T-cell (primary cell): ENCODE measurements at regions not wholly inside any gene's neighbourhood (a gene's known extent, or its start where the extent isn't known, plus 50 kb on each side); places are given as distances from the start of the nearest gene placed in this dataset.
"Not testable (repeated sequence)": the region's sequence is repeated elsewhere in the genome, so short reads cannot be mapped to it uniquely, and the experiment has no call there.

Experiments
- ATAC-seq, 4 experiments: fragments of 200-7000 bp in 3 of 4; fragments of 150-1000 bp in 1 of 4; cut with Tn5 transposase; replicated peaks in 1 of 4; 1 replicate in 3 of 4; 2 replicates in 1 of 4; pipeline ENCODE4 v1.10.0; 2021; ENCODE audit warnings: moderate library complexity in 3 of 4, mild to moderate bottlenecking in 2 of 4, moderate number of reproducible peaks in 1 of 4
- CTCF ChIA-PET, 2 donors: fragments of 300-600 bp; sonication (Branson Sonifier 250); formaldehyde crosslinking; loops; one replicate each; lab custom pipeline; 2022; ENCODE audit warnings: antibody characterized with exemption in 2 of 2; lab: Charles Lee
- POLR2A ChIA-PET, 2 donors: fragments of 300-600 bp; sonication (Branson Sonifier 250); formaldehyde crosslinking; loops; one replicate each; lab custom pipeline; 2022; ENCODE audit warnings: antibody characterized with exemption in 2 of 2; lab: Charles Lee
- DNase-seq, 35 experiments: peaks; one replicate each; pipeline versions ENCODE4 v3.0.0 to v3.0.0-alpha.2; 2013 to 2023
- H3K27ac ChIP-seq: one replicate; pipeline ENCODE4 v1.5.1; 2013; ENCODE audit warnings: low read length
- H3K27me3 ChIP-seq, 2 experiments: replicated peaks in 1 of 2; 1 replicate in 1 of 2; 2 replicates in 1 of 2; pipeline versions ENCODE4 v1.6.1 to v1.7.0; 2013; ENCODE audit warnings: low read length in 1 of 2, mixed read lengths in 1 of 2; ENCODE audit not compliant: control insufficient read depth in 2 of 2, insufficient read depth in 2 of 2; ENCODE audit errors: extremely low read depth in 1 of 2
- H3K36me3 ChIP-seq, 2 donors: 1 replicate in 1 of 2; 2 replicates in 1 of 2; pipeline versions ENCODE4 v1.6.1 to v1.7.0; 2013; ENCODE audit warnings: low read length in 1 of 2; ENCODE audit not compliant: control insufficient read depth in 2 of 2, insufficient read depth in 1 of 2; ENCODE audit errors: extremely low read depth in 1 of 2
- H3K4me1 ChIP-seq, 2 experiments: 1 replicate in 1 of 2; 2 replicates in 1 of 2; pipeline versions ENCODE4 v1.6.1 to v1.7.0; 2013; ENCODE audit warnings: low read length in 2 of 2, mixed read lengths in 1 of 2; ENCODE audit not compliant: insufficient read depth in 2 of 2, control insufficient read depth in 1 of 2; ENCODE audit errors: extremely low read depth in 1 of 2
- H3K4me3 ChIP-seq, 2 donors: 1 replicate in 1 of 2; 2 replicates in 1 of 2; pipeline versions ENCODE4 v1.5.1 to v1.7.0; 2013; ENCODE audit warnings: mild to moderate bottlenecking in 2 of 2, low read length in 1 of 2, moderate library complexity in 1 of 2; ENCODE audit not compliant: control insufficient read depth in 1 of 2; ENCODE audit errors: extremely low read depth in 1 of 2
- H3K9me3 ChIP-seq: 2 replicates; pipeline ENCODE4 v1.7.0; 2013
- H3K27ac Mint-ChIP-seq, 2 donors: one replicate each; pipeline ENCODE4 v1.8.0; 2020 to 2021; ENCODE audit warnings: mild to moderate bottlenecking in 2 of 2, mixed read lengths in 2 of 2
- H3K27me3 Mint-ChIP-seq, 2 donors: one replicate each; pipeline ENCODE4 v1.8.0; 2021 to 2022; ENCODE audit warnings: mixed read lengths in 2 of 2
- H3K36me3 Mint-ChIP-seq: one replicate; pipeline ENCODE4 v1.8.0; 2021; ENCODE audit warnings: mixed read lengths
- H3K4me1 Mint-ChIP-seq, 3 donors: one replicate each; pipeline ENCODE4 v1.8.0; 2020 to 2022; ENCODE audit warnings: mixed read lengths in 3 of 3, mild to moderate bottlenecking in 1 of 3
- H3K4me3 Mint-ChIP-seq, 3 donors: one replicate each; pipeline ENCODE4 v1.8.0; 2020 to 2022; ENCODE audit warnings: mild to moderate bottlenecking in 3 of 3, mixed read lengths in 3 of 3, moderate library complexity in 3 of 3
- H3K9me3 Mint-ChIP-seq, 3 donors: one replicate each; pipeline ENCODE4 v1.8.0; 2020 to 2022; ENCODE audit warnings: mixed read lengths in 3 of 3
- WGBS: methylation state at CpG from one replicate; pipeline ENCODE4 v1.1.5; 2013; ENCODE audit warnings: missing lambda C conversion rate; ENCODE audit not compliant: insufficient coverage; 5-methylcytosine and 5-hydroxymethylcytosine counted together

GRCh38 chr16:86078121-86078600 lies 179.2 kb downstream of the IRF8 start:
- no peak overlapping the region for H3K27ac ChIP-seq
- H3K36me3 ChIP-seq = no peaks in the 10 kb centered on the region
- ChIA-PET CTCF (no interaction called here), POLR2A (no interaction called here)
- Mint-ChIP-seq H3K4me1 (no peaks in the 10 kb centered on the region), H3K27ac (no peak overlapping the region), H3K9me3 (no peaks in the 10 kb centered on the region), H3K36me3 (no peaks in the 10 kb centered on the region), H3K27me3 (peaks cover 11 to 21% of the 10 kb centered on the region in 2 donors), H3K4me3 (no peak overlapping the region)
- WGBS = 89% methylated on average over 17 of the region's 18 CpGs
- H3K27me3 ChIP-seq = peaks cover 0 to 44% of the 10 kb centered on the region in 2 experiments
- H3K4me1 ChIP-seq = no peaks in the 10 kb centered on the region
- no peaks in the 10 kb centered on the region for H3K9me3 ChIP-seq
- DNase-seq (no peak), ATAC-seq (no peak)
- no peak overlapping the region for H3K4me3 ChIP-seq

GRCh38 chr16:86078711-86079110 lies 179.7 kb downstream of the IRF8 start:
- CTCF ChIA-PET, H3K9me3 ChIP-seq, H3K27ac Mint-ChIP-seq, H3K4me3 Mint-ChIP-seq, POLR2A ChIA-PET, H3K36me3 Mint-ChIP-seq, H3K4me1 ChIP-seq, H3K27ac ChIP-seq, ATAC-seq, H3K4me1 Mint-ChIP-seq, H3K9me3 Mint-ChIP-seq, DNase-seq, H3K36me3 ChIP-seq, H3K4me3 ChIP-seq: not testable (repeated sequence)
- peaks cover 0 to 44% of the 10 kb centered on the region in 2 experiments for H3K27me3 ChIP-seq
- 100% methylated on average over 6 of the region's 13 CpGs for WGBS
- peaks cover 14 to 21% of the 10 kb centered on the region in 2 donors for H3K27me3 Mint-ChIP-seq

- Mint-ChIP-seq H3K36me3 (no peaks in the 10 kb centered on the region), H3K27ac (no peak overlapping the region), H3K4me3 (no peak overlapping the region), H3K4me1 (no peaks in the 10 kb centered on the region), H3K9me3 (no peaks in the 10 kb centered on the region), H3K27me3 (peaks cover 11 to 16% of the 10 kb centered on the region in 2 donors)
- Histone ChIP-seq H3K27ac (no peak overlapping the region), H3K27me3 (peaks cover 0 to 42% of the 10 kb centered on the region in 2 experiments), H3K4me1 (no peaks in the 10 kb centered on the region), H3K9me3 (no peaks in the 10 kb centered on the region), H3K4me3 (no peak overlapping the region), H3K36me3 (no peaks in the 10 kb centered on the region)
- 87% methylated on average over 12 of the region's 15 CpGs for WGBS
- POLR2A ChIA-PET = no interaction called here
- no peak for ATAC-seq
- no peak for DNase-seq
- CTCF ChIA-PET = no interaction called here
Measured at GRCh38 chr16:86079255-86079885, 180.4 kb downstream of the IRF8 start.

- peaks cover 11 to 14% of the 10 kb centered on the region in 2 donors for H3K27me3 Mint-ChIP-seq
- Histone ChIP-seq H3K4me3 (no peak overlapping the region), H3K9me3 (no peaks in the 10 kb centered on the region), H3K36me3 (no peaks in the 10 kb centered on the region), H3K27me3 (peaks cover 0 to 36% of the 10 kb centered on the region in 2 experiments), H3K27ac (no peak overlapping the region), H3K4me1 (no peaks in the 10 kb centered on the region)
- no peaks in the 10 kb centered on the region for H3K9me3 Mint-ChIP-seq
- no peaks in the 10 kb centered on the region for H3K36me3 Mint-ChIP-seq
- H3K27ac Mint-ChIP-seq = no peak overlapping the region
- no peak overlapping the region for H3K4me3 Mint-ChIP-seq
- ATAC-seq (no peak), DNase-seq (no peak)
- CTCF ChIA-PET = interaction anchor here (0.6 kb wide), 2 partner anchors 8 to 1814 kb away, joined by 4 to 6 read pairs; no protein-coding TSS in a partner anchor
- WGBS = 40% methylated on average over 8 of the region's 13 CpGs
- POLR2A ChIA-PET = no interaction called here
- no peaks in the 10 kb centered on the region for H3K4me1 Mint-ChIP-seq
Measured at GRCh38 chr16:86080131-86080875, 181.3 kb downstream of the IRF8 start.

GRCh38 chr16:86080982-86081381 lies 182.0 kb downstream of the IRF8 start:
- Histone ChIP-seq H3K27me3 (peaks cover 0 to 34% of the 10 kb centered on the region in 2 experiments), H3K4me1 (no peaks in the 10 kb centered on the region), H3K4me3 (no peak overlapping the region), H3K36me3 (no peaks in the 10 kb centered on the region), H3K27ac (no peak overlapping the region), H3K9me3 (no peaks in the 10 kb centered on the region)
- ChIA-PET POLR2A (no interaction called here), CTCF (interaction anchor here (0.6 kb wide), 2 partner anchors 8 to 1815 kb away, joined by 4 to 6 read pairs; no protein-coding TSS in a partner anchor)
- H3K9me3 Mint-ChIP-seq = no peaks in the 10 kb centered on the region
- peaks cover 9 to 11% of the 10 kb centered on the region in 2 donors for H3K27me3 Mint-ChIP-seq
- no peak overlapping the region for H3K4me3 Mint-ChIP-seq
- no peaks in the 10 kb centered on the region for H3K4me1 Mint-ChIP-seq
- no CpG with 5 or more reads among the region's 6 CpGs for WGBS
- ATAC-seq = no peak
- H3K36me3 Mint-ChIP-seq = no peaks in the 10 kb centered on the region
- H3K27ac Mint-ChIP-seq = no peak overlapping the region
- no peak for DNase-seq

- no peak overlapping the region for H3K4me3 ChIP-seq
- no peaks in the 10 kb centered on the region for H3K9me3 Mint-ChIP-seq
- WGBS = 84% methylated on average over 3 of the region's 10 CpGs
- DNase-seq = no peak
- H3K4me1 Mint-ChIP-seq = no peaks in the 10 kb centered on the region
- H3K36me3 Mint-ChIP-seq = no peaks in the 10 kb centered on the region
- H3K4me3 Mint-ChIP-seq = no peak overlapping the region
- no peaks in the 10 kb centered on the region for H3K9me3 ChIP-seq
- H3K27me3 Mint-ChIP-seq = peaks cover 6 to 14% of the 10 kb centered on the region in 2 donors
- no peaks in the 10 kb centered on the region for H3K36me3 ChIP-seq
- no peak overlapping the region for H3K27ac ChIP-seq
- CTCF ChIA-PET = no interaction called here
- peaks cover 0 to 31% of the 10 kb centered on the region in 2 experiments for H3K27me3 ChIP-seq
- H3K27ac Mint-ChIP-seq = no peak overlapping the region
- no peaks in the 10 kb centered on the region for H3K4me1 ChIP-seq
- ATAC-seq = no peak
- POLR2A ChIA-PET = no interaction called here
Measured at GRCh38 chr16:86082418-86083030, 183.6 kb downstream of the IRF8 start.
